GM19468 (cell line): ENCODE measurements at regions not wholly inside any gene's neighbourhood (a gene's known extent, or its start where the extent isn't known, plus 50 kb on each side); places are given as distances from the start of the nearest gene placed in this dataset.
"Not testable (repeated sequence)": the region's sequence is repeated elsewhere in the genome, so short reads cannot be mapped to it uniquely, and the experiment has no call there.

Source experiments
- ATAC-seq: cut with Tn5 transposase; IDR thresholded peaks from one replicate; pipeline ENCODE4 v1.9.1; 2021; ENCODE audit warnings: mild to moderate bottlenecking, moderate library complexity, moderate number of reproducible peaks; ENCODE audit not compliant: unreplicated experiment; ENCODE audit errors: extremely low read depth

DNA sequence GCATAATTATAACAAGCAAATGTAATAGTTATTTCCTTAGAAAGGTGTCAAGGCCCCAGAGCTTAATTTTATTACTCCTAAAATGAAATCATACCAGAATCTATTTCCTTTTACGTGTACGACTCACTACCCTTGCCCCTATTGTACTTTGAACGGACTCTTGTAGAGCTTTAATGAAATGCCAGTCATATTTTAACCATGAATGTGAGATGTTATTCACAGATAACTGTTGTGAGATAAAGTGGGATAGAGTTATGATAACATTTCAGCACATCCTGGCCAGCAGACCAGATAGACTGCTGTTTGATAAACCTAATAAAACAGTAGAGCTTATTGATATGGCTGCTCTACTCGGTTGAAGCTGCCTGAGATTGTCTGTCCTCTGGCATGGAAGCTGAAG is 500.8 kb upstream of the PBX1 start:
- ATAC-seq, result no peak

- no peak for ATAC-seq
These were observed 497.5 kb upstream of the PBX1 start for GRCh38 chr1:164061528-164061927.

DNA sequence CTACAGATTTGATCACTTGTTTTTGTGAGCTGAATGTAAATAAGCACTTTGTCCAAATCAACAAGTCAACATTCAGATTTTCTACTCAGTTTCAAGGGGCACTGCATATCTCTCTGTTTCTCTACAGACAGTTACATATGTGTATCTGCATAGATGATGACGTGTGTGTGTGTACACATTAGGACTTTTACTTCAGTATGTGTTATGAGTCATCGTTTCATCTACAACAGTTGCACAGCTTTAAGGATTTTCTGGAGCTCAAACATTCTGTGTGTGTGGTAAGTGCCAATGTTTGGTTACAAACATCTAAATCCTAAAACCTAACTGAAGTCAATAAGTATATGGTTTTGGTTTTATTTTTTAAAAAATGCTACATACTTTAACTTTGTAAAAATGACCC is 494.5 kb upstream of the PBX1 start:
- ATAC-seq, result no peak

DNA sequence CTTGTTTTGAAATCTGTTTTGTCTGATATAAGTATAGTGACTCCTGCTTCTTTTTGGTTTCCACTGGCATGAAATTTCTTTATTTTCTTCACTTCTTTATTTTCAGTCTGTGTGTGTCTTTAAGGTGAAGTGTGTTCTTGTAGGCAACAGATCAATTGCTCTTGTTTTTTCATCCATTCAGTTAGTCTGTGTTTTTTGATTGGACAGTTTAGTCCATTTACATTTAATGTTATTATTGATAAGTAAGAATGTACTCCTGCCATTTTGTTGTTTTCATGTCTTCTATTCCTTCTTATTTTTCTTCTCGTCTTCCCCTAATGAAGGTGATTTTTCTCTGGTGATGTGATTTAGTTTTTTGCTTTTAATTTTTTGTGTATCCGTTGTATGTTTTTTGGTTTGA is 487.7 kb upstream of the PBX1 start:
- ATAC-seq, result no peak

DNA sequence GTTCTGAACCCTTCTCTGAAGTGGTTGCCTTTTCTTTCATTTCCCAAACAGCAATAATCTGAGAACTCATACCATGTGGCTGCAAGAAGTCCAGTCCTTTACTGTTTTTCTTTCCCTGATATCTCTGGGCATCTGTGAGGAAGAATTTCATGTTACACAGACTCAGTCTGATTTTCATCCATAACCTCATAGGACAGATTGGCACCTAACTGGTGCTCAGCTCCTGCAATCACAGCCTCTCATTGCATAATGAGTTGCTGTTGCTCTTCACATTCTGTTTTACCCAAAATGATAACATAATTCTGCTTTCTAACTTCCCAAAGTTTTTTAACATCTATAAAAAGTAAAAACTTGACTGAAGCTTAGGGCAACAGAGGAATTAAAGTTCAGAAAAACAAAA is 472.2 kb upstream of the PBX1 start:
- no peak for ATAC-seq

DNA sequence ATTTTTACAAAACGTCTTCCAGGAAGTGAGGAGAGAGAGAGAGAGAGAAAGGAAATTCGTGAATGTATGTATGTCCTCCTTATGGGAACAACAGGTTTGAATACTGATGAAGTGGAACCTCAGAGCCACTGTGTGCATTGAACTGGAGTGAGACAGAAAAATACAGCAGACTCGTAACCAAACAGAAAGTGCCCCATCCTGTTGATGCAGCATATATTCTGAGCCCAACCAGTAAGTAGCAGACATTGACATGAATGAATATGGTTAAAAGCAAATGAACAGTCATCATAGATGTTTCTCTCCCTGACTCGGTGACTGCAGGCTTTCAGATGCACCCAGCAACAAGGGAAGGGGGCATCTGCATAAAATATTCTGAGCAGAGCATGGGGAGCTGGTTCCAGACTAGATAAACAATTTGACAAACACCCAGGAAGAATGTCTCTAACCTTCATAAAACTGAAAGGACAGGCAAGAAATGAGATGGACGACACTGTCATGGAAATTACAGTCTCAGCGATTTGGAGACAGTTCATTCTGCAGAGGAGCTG is 471.0 kb upstream of the PBX1 start:
- no peak for ATAC-seq

GRCh38 chr1:164092603-164093353 is 466.2 kb upstream of the PBX1 start:
- ATAC-seq, result no peak

DNA sequence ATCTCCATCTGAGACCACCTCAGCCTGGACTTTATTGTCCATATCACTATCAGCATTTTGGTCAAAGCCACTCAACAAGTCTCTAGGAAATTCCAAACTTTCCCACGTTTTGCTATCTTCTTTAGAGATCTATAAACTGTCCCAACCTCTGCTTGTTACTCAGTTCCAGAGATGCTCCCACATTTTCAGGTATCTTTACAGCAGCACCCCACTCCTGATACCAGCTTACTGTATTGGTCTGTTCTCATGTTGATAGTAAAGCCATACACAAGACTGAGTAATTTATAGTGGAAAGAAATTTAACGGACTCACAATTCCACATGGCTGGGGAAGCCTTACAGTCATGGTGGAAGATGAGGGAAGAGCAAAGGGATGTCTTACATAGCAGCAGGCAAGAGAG is 465.4 kb upstream of the PBX1 start:
- no peak for ATAC-seq

- no peak for ATAC-seq
These were observed 457.2 kb upstream of the PBX1 start for GRCh38 chr1:164101802-164102201.

GRCh38 chr1:164131949-164132348 is 427.0 kb upstream of the PBX1 start:
- ATAC-seq, result no peak

GRCh38 chr1:164137273-164137925 is 421.6 kb upstream of the PBX1 start:
- ATAC-seq, result no peak

GRCh38 chr1:164141797-164142196 is 417.2 kb upstream of the PBX1 start:
- no peak for ATAC-seq

GRCh38 chr1:164154622-164155021 is 404.4 kb upstream of the PBX1 start:
- ATAC-seq, result no peak

- ATAC-seq, result no peak
These were observed 403.6 kb upstream of the PBX1 start for GRCh38 chr1:164155347-164155746.

DNA sequence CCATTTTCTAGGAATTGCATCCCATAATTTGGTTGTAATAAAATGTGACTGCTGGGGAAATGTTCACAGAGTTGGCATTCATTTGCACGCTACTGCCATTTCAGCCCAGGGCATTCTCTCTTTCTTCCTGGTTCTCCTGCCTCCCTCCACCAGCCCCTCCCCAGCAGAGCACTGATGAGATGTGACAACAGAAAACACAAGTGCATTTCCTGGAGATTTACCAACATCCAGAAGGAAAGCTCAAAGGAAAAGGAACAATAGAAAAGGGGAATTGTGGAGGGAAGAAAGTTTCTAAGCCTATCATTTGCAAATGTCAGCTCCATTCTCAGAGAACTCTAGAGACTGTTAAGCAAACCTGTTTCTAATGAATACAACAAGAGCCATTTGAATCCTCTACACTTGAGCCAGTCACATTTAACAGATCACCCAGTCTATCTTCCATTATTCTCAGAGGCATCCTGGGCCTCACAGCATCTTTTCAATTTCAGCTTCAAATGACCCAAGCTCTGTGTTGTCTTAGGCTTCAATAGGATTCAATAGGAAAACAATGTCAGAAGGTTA is 395.6 kb upstream of the PBX1 start:
- no peak for ATAC-seq

- no peak for ATAC-seq
These were observed 393.5 kb upstream of the PBX1 start for GRCh38 chr1:164165466-164165865.

- ATAC-seq, result not testable (repeated sequence)
These were observed 392.5 kb upstream of the PBX1 start for GRCh38 chr1:164166454-164166853.

DNA sequence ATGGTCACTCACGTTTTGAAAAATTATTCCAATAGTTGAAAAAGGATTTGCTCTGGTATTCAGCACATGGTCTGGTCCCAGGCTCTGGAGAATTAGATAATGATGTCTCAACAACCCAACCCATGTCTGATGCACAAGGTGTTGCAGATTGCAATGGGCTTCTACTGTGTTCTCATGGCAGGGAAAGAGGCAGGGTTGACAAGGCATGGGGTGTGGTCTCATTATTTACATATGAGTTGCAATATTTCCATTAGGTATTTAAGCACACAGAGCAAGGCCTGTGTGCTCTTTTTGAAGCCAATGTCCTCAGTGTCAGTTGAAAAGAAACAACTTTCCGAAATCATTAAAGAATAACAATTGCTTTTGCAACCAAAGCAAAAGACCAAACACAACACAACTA is 381.9 kb upstream of the PBX1 start:
- no peak for ATAC-seq

DNA sequence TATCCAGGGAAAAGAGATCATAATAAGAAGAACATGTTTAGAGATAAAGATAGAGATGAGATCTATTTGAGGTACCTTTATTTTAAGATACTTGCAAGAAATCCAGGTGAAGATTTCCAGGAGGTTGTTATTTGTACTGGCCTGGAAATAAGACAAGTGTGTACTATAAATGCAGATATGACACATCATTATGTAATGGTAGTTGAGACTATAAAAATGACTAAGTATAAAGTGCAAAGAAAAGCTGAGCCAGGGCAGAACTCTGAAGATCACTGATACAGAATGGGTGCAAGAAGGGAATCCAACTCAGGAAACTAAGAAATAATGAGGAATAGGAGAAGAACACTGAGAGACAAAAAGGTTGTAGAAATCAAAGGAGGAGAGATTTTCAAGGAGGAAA is 378.2 kb upstream of the PBX1 start:
- no peak for ATAC-seq

DNA sequence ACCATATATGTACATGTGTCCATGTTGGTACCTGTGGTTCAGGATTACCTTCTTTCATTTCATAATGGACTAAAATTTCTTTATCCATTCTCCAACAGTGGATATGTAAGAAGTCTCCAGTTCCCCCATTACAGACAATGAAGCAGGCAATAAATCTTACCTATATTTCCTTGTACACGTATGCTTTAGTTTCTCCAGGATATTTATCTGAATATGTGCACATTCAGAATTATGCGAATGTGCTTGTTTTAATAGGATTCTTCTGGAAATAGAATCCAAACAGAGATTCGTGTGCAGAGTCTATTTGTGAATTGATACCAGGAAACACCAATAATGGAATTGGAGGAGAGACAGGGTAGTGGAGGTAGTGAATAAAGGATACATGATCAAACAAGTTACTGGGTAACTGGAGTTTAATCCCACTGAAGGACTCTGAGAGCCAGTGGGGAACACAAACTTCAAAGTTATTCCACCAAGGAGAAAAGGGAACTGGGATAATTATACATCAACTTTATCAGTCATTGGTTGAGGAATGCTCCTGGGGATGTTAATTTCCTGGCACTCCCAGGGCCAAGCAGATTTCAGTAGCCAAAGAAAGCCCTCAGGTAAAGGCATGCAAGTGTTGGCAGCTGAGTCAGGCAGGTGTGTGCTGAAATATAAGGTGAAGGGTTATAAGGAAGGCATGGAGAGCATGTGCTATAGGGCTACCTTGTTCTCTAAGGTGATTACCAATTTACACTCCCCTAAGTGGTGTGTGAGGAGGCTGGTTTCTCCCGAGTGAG is 374.9 kb upstream of the PBX1 start:
- no peak for ATAC-seq

- ATAC-seq, result no peak
These were observed 372.1 kb upstream of the PBX1 start for GRCh38 chr1:164186881-164187280.
